Astrocyte (in vitro differentiated cells and primary cell): ENCODE measurements at regions not wholly inside any gene's neighbourhood (a gene's known extent, or its start where the extent isn't known, plus 50 kb on each side); places are given as distances from the start of the nearest gene placed in this dataset.

ENCODE experiments used
- DNase-seq: peaks from one replicate; pipeline ENCODE4 v3.0.0-alpha.2; 2010; ENCODE audit warnings: low read depth
- FAIRE-seq: peaks from 2 replicates; lab custom pipeline; 2011; peaks lifted over from hg19 to GRCh38; lab: Jason Lieb, UNC
- H2AFZ ChIP-seq: 2 replicates; pipeline ENCODE4 v1.6.0; 2012; ENCODE audit warnings: low read depth, low read length, inconsistent platforms
- H3K27ac ChIP-seq: 2 replicates; pipeline ENCODE4 v1.5.1; 2011; ENCODE audit warnings: low read depth, low read length, inconsistent platforms
- H3K27me3 ChIP-seq: 2 replicates; pipeline ENCODE4 v1.6.0; 2011; ENCODE audit warnings: low read length, inconsistent platforms; ENCODE audit not compliant: insufficient read depth
- H3K36me3 ChIP-seq: 2 replicates; pipeline ENCODE4 v1.5.1; 2011; ENCODE audit warnings: low read length, inconsistent platforms; ENCODE audit not compliant: insufficient read depth
- H3K4me1 ChIP-seq: 2 replicates; pipeline ENCODE4 v1.5.1; 2011; ENCODE audit warnings: low read length, inconsistent platforms; ENCODE audit not compliant: insufficient read depth
- H3K4me2 ChIP-seq: 2 replicates; pipeline ENCODE4 v1.6.0; 2012; ENCODE audit warnings: low read length, inconsistent platforms
- H3K4me3 ChIP-seq: 2 replicates; pipeline ENCODE4 v1.5.1; 2011; ENCODE audit warnings: low read depth, mild to moderate bottlenecking, low read length, inconsistent platforms; ENCODE audit not compliant: insufficient read depth
- H3K79me2 ChIP-seq: 2 replicates; pipeline ENCODE4 v1.6.0; 2012; ENCODE audit warnings: mild to moderate bottlenecking, low read length, inconsistent platforms; ENCODE audit not compliant: insufficient read depth
- H3K9ac ChIP-seq: 2 replicates; pipeline ENCODE4 v1.6.0; 2012; ENCODE audit warnings: mild to moderate bottlenecking, low read length, inconsistent platforms
- H3K9me3 ChIP-seq: 2 replicates; pipeline ENCODE4 v1.5.1; 2012; ENCODE audit warnings: low read depth, mild to moderate bottlenecking, low read length, inconsistent platforms; ENCODE audit not compliant: insufficient read depth
- H4K20me1 ChIP-seq: 2 replicates; pipeline ENCODE4 v1.6.0; 2012; ENCODE audit warnings: low read length, inconsistent platforms; ENCODE audit not compliant: insufficient read depth
- H3K27ac Mint-ChIP-seq: one replicate; pipeline ENCODE4 v1.8.0; 2021; ENCODE audit warnings: mild to moderate bottlenecking, mixed read lengths; ENCODE audit not compliant: unreplicated experiment
- H3K27me3 Mint-ChIP-seq: one replicate; pipeline ENCODE4 v1.8.0; 2021; ENCODE audit warnings: low read depth, mixed read lengths; ENCODE audit not compliant: unreplicated experiment
- H3K36me3 Mint-ChIP-seq: one replicate; pipeline ENCODE4 v1.8.0; 2021; ENCODE audit warnings: low read depth, mixed read lengths; ENCODE audit not compliant: unreplicated experiment
- H3K4me1 Mint-ChIP-seq: one replicate; pipeline ENCODE4 v1.8.0; 2021; ENCODE audit warnings: low read depth, mixed read lengths; ENCODE audit not compliant: unreplicated experiment
- H3K4me3 Mint-ChIP-seq: one replicate; pipeline ENCODE4 v1.8.0; 2021; ENCODE audit warnings: mild to moderate bottlenecking, moderate library complexity, mixed read lengths; ENCODE audit not compliant: unreplicated experiment
- H3K9me3 Mint-ChIP-seq: one replicate; pipeline ENCODE4 v1.8.0; 2021; ENCODE audit warnings: mild to moderate bottlenecking, mixed read lengths; ENCODE audit not compliant: unreplicated experiment
- EZH2 ChIP-seq: IDR thresholded peaks from 2 replicates; pipeline ENCODE4 v1.6.1; 2012; ENCODE audit warnings: mild to moderate bottlenecking, low read length, inconsistent platforms; ENCODE audit not compliant: insufficient read depth
- TF ChIP-seq, protein P1 (sequence below): IDR thresholded peaks from 2 replicates; pipeline ENCODE4 v1.5.1; 2011; ENCODE audit warnings: low read depth, mild to moderate bottlenecking, inconsistent platforms, low read length, moderate library complexity; ENCODE audit not compliant: insufficient read depth

DNA sequence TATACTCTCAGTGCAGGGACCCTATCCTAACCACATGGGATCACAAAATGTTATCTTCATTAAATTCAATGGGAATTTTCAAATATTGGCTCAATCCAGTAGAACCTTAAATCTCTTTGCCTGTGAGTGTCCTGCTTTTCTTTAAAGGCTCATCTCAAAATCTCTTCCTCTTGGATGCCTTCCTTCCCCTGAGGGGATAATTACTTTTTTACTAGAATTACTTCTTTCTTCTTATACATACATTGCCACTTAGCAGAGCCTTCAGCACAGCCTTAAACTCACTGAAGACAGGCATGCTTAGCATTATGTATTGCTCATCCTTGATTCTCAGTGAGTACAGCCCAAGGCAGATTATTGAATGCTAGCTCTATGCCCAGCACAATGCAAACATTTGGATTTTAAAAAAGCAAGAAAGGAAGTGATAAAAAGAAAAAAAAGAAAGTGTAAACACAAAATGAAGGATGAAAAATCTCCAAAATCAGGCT, 1918.0 kb upstream of the FLRT2 start:
- Histone ChIP-seq H3K27ac (no peak overlapping the region), H4K20me1 (no peaks in the 10 kb centered on the region), H3K4me3 (no peak overlapping the region), H2AFZ (no peak overlapping the region), H3K79me2 (no peaks in the 10 kb centered on the region), H3K36me3 (no peaks in the 10 kb centered on the region), H3K4me1 (no peaks in the 10 kb centered on the region), H3K27me3 (no peaks in the 10 kb centered on the region), H3K9ac (no peak overlapping the region), H3K4me2 (no peak overlapping the region), H3K9me3 (peaks cover 4% of the 10 kb centered on the region)
- TF ChIP-seq, protein P1, sequence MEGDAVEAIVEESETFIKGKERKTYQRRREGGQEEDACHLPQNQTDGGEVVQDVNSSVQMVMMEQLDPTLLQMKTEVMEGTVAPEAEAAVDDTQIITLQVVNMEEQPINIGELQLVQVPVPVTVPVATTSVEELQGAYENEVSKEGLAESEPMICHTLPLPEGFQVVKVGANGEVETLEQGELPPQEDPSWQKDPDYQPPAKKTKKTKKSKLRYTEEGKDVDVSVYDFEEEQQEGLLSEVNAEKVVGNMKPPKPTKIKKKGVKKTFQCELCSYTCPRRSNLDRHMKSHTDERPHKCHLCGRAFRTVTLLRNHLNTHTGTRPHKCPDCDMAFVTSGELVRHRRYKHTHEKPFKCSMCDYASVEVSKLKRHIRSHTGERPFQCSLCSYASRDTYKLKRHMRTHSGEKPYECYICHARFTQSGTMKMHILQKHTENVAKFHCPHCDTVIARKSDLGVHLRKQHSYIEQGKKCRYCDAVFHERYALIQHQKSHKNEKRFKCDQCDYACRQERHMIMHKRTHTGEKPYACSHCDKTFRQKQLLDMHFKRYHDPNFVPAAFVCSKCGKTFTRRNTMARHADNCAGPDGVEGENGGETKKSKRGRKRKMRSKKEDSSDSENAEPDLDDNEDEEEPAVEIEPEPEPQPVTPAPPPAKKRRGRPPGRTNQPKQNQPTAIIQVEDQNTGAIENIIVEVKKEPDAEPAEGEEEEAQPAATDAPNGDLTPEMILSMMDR: no peak
- TF ChIP-seq EZH2: no peak
- H3K36me3 Mint-ChIP-seq: no peaks in the 10 kb centered on the region
- FAIRE-seq (no peak), DNase-seq (no peak)
- H3K9me3 Mint-ChIP-seq: no peaks in the 10 kb centered on the region
- H3K4me3 Mint-ChIP-seq: no peak overlapping the region
- H3K27ac Mint-ChIP-seq: no peak overlapping the region
- no peaks in the 10 kb centered on the region for H3K27me3 Mint-ChIP-seq
- no peaks in the 10 kb centered on the region for H3K4me1 Mint-ChIP-seq

DNA sequence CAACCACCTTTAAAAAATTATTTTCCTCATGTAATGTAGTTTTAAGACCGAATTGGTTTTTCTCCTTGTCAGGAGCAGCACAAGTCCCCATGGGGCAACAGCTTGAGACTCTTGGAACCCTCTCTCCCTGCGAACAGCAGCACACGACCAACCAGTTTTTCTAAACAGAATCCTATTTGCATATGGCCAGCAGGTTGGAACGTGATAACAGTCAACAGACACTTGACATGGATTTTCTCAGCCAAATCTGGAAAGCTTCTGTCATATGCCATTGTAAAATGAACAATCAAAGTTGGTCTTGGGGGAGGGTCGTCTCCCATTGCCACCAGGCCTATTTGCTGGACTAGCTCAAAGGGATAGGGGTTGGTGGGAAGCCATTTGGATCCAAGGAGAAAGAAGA, 1915.0 kb upstream of the FLRT2 start:
- H3K9ac ChIP-seq: no peak overlapping the region
- no peaks in the 10 kb centered on the region for H3K79me2 ChIP-seq
- no peaks in the 10 kb centered on the region for H3K4me1 ChIP-seq
- no peak overlapping the region for H3K4me2 ChIP-seq
- FAIRE-seq (no peak), DNase-seq (no peak)
- no peaks in the 10 kb centered on the region for H3K36me3 ChIP-seq
- Mint-ChIP-seq H3K27ac (no peak overlapping the region), H3K27me3 (no peaks in the 10 kb centered on the region), H3K36me3 (no peaks in the 10 kb centered on the region), H3K4me1 (no peaks in the 10 kb centered on the region), H3K4me3 (no peak overlapping the region), H3K9me3 (no peaks in the 10 kb centered on the region)
- TF ChIP-seq EZH2: no peak
- TF ChIP-seq, protein P1: no peak
- no peaks in the 10 kb centered on the region for H3K27me3 ChIP-seq
- no peaks in the 10 kb centered on the region for H3K9me3 ChIP-seq
- H3K27ac ChIP-seq: no peak overlapping the region
- no peak overlapping the region for H3K4me3 ChIP-seq
- no peaks in the 10 kb centered on the region for H4K20me1 ChIP-seq
- H2AFZ ChIP-seq: no peak overlapping the region

DNA sequence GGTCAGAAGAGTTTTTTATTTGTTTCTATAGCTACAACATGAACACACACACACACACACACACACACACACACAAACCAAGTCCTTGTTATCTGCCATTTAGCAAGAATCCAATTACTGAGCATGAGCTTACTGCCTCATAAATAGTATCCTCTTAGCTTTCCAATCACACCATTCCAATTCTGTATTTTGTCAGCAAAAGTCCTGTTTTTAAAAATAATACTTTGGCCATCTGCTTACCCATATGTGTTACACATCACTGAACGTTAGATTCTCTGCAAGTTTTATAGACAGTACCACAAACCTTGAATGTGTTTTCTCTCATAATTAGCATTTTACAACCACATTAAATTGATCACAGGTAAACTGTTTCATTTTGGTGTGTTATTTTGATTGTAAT, 1905.4 kb upstream of the FLRT2 start:
- no peak overlapping the region for H3K9ac ChIP-seq
- no peak overlapping the region for H3K27ac ChIP-seq
- H3K4me1 ChIP-seq: no peaks in the 10 kb centered on the region
- Mint-ChIP-seq H3K27ac (no peak overlapping the region), H3K4me3 (no peak overlapping the region), H3K9me3 (no peaks in the 10 kb centered on the region), H3K4me1 (no peaks in the 10 kb centered on the region), H3K36me3 (no peaks in the 10 kb centered on the region), H3K27me3 (no peaks in the 10 kb centered on the region)
- no peaks in the 10 kb centered on the region for H3K36me3 ChIP-seq
- DNase-seq (no peak), FAIRE-seq (no peak)
- no peaks in the 10 kb centered on the region for H3K9me3 ChIP-seq
- no peak overlapping the region for H3K4me2 ChIP-seq
- H3K4me3 ChIP-seq: no peak overlapping the region
- no peaks in the 10 kb centered on the region for H3K79me2 ChIP-seq
- H4K20me1 ChIP-seq: no peaks in the 10 kb centered on the region
- H2AFZ ChIP-seq: no peak overlapping the region
- H3K27me3 ChIP-seq: no peaks in the 10 kb centered on the region
- no peak for TF ChIP-seq EZH2
- TF ChIP-seq, protein P1: no peak
